Stimulated activated effector memory CD8-positive, alpha-beta T cell treated with anti-CD3 and anti-CD28 coated beads, Interleukin-12 subunit alpha, Interleukin-12 subunit beta, amount 100 ng/mL, for 72 hours (primary cell): ENCODE measurements at regions not wholly inside any gene's neighbourhood (a gene's known extent, or its start where the extent isn't known, plus 50 kb on each side); places are given as distances from the start of the nearest gene placed in this dataset.

Source experiments
- ATAC-seq: fragments of 150-1000 bp; cut with Tn5 transposase; 2 replicates; pipeline ENCODE4 v1.10.0; 2021
- DNase-seq, 2 donors: peaks; one replicate each; pipeline ENCODE4 v3.0.0; 2021 to 2022; ENCODE audit warnings: low spot score in 2 of 2
- H3K27ac Mint-ChIP-seq: one replicate; pipeline ENCODE4 v1.8.0; 2022; ENCODE audit warnings: mild to moderate bottlenecking, mixed read lengths
- H3K36me3 Mint-ChIP-seq: one replicate; pipeline ENCODE4 v1.8.0; 2022; ENCODE audit warnings: mild to moderate bottlenecking, mixed read lengths
- H3K4me1 Mint-ChIP-seq: one replicate; pipeline ENCODE4 v1.8.0; 2022; ENCODE audit warnings: mixed read lengths
- H3K4me3 Mint-ChIP-seq: one replicate; pipeline ENCODE4 v1.8.0; 2022; ENCODE audit warnings: mild to moderate bottlenecking, mixed read lengths
- H3K9me3 Mint-ChIP-seq: one replicate; pipeline ENCODE4 v1.8.0; 2022; ENCODE audit warnings: mixed read lengths

- Mint-ChIP-seq H3K4me3 (no peak overlapping the region), H3K9me3 (no peaks in the 10 kb centered on the region)
- ATAC-seq = no peak
Observed at GRCh38 chr6:150456466-150456865, 87.7 kb downstream of the IYD start.

GRCh38 chr6:150456902-150457643 is 88.3 kb downstream of the IYD start:
- ATAC-seq = no peak
- Mint-ChIP-seq H3K36me3 (no peaks in the 10 kb centered on the region), H3K4me3 (no peak overlapping the region), H3K4me1 (no peaks in the 10 kb centered on the region), H3K9me3 (no peaks in the 10 kb centered on the region), H3K27ac (no peak overlapping the region)
- no peak for DNase-seq

More at GRCh38 chr6:150456466-150456865, 87.7 kb downstream of the IYD start:
- H3K27ac Mint-ChIP-seq = no peak overlapping the region
- H3K36me3 Mint-ChIP-seq = no peaks in the 10 kb centered on the region
- no peak for DNase-seq
- no peaks in the 10 kb centered on the region for H3K4me1 Mint-ChIP-seq

GRCh38 chr6:150458579-150458978 is 89.8 kb downstream of the IYD start:
- ATAC-seq (no peak), DNase-seq (no peak)
- H3K27ac Mint-ChIP-seq = no peak overlapping the region
- H3K4me1 Mint-ChIP-seq = no peaks in the 10 kb centered on the region
- no peaks in the 10 kb centered on the region for H3K36me3 Mint-ChIP-seq
- H3K9me3 Mint-ChIP-seq = no peaks in the 10 kb centered on the region
- no peak overlapping the region for H3K4me3 Mint-ChIP-seq

- Mint-ChIP-seq H3K4me1 (no peaks in the 10 kb centered on the region), H3K9me3 (no peaks in the 10 kb centered on the region), H3K27ac (no peak overlapping the region), H3K4me3 (no peak overlapping the region), H3K36me3 (no peaks in the 10 kb centered on the region)
- ATAC-seq (no peak), DNase-seq (no peak)
Observed at GRCh38 chr6:150463852-150464251, 95.0 kb downstream of the IYD start.

GRCh38 chr6:150464966-150465365 is 96.2 kb downstream of the IYD start:
- ATAC-seq (no peak), DNase-seq (no peak)
- H3K4me1 Mint-ChIP-seq = no peaks in the 10 kb centered on the region
- H3K9me3 Mint-ChIP-seq = no peaks in the 10 kb centered on the region
- H3K4me3 Mint-ChIP-seq = no peak overlapping the region
- H3K36me3 Mint-ChIP-seq = no peaks in the 10 kb centered on the region
- H3K27ac Mint-ChIP-seq = no peak overlapping the region

GRCh38 chr6:150465610-150466009 is 96.8 kb downstream of the IYD start:
- Mint-ChIP-seq H3K4me1 (no peaks in the 10 kb centered on the region), H3K4me3 (no peak overlapping the region), H3K36me3 (no peaks in the 10 kb centered on the region), H3K9me3 (no peaks in the 10 kb centered on the region), H3K27ac (no peak overlapping the region)
- DNase-seq = no peak
- no peak for ATAC-seq

GRCh38 chr6:150466196-150466595 is 97.4 kb downstream of the IYD start:
- Mint-ChIP-seq H3K9me3 (no peaks in the 10 kb centered on the region), H3K27ac (no peak overlapping the region), H3K36me3 (no peaks in the 10 kb centered on the region), H3K4me3 (no peak overlapping the region), H3K4me1 (no peaks in the 10 kb centered on the region)
- DNase-seq (no peak), ATAC-seq (no peak)

- H3K36me3 Mint-ChIP-seq = no peaks in the 10 kb centered on the region
- H3K4me1 Mint-ChIP-seq = no peaks in the 10 kb centered on the region
- H3K27ac Mint-ChIP-seq = no peak overlapping the region
- DNase-seq (no peak), ATAC-seq (no peak)
- H3K9me3 Mint-ChIP-seq = peaks cover 3% of the 10 kb centered on the region
- no peak overlapping the region for H3K4me3 Mint-ChIP-seq
Observed at GRCh38 chr6:150470131-150470530, 101.3 kb downstream of the IYD start.

- no peaks in the 10 kb centered on the region for H3K4me1 Mint-ChIP-seq
- DNase-seq = no peak
Observed at GRCh38 chr6:150470960-150471665, 102.3 kb downstream of the IYD start.

GRCh38 chr6:150478656-150479545 is 110.1 kb downstream of the IYD start:
- Mint-ChIP-seq H3K4me1 (no peaks in the 10 kb centered on the region), H3K4me3 (no peak overlapping the region), H3K36me3 (no peaks in the 10 kb centered on the region), H3K9me3 (peaks cover 3% of the 10 kb centered on the region), H3K27ac (no peak overlapping the region)
- ATAC-seq (no peak), DNase-seq (no peak)

More at GRCh38 chr6:150470960-150471665, 102.3 kb downstream of the IYD start:
- ATAC-seq = no peak
- no peak overlapping the region for H3K27ac Mint-ChIP-seq
- H3K36me3 Mint-ChIP-seq = no peaks in the 10 kb centered on the region
- H3K4me3 Mint-ChIP-seq = no peak overlapping the region
- H3K9me3 Mint-ChIP-seq = peaks cover 3% of the 10 kb centered on the region

- ATAC-seq = peak; percentile 36
- H3K36me3 Mint-ChIP-seq = no peaks in the 10 kb centered on the region
- no peaks in the 10 kb centered on the region for H3K4me1 Mint-ChIP-seq
- H3K27ac Mint-ChIP-seq = no peak overlapping the region
- no peak overlapping the region for H3K4me3 Mint-ChIP-seq
- H3K9me3 Mint-ChIP-seq = peaks cover 3% of the 10 kb centered on the region
- no peak for DNase-seq
Observed at GRCh38 chr6:150482883-150483409, 114.1 kb downstream of the IYD start.

GRCh38 chr6:150485161-150485958 is 114.3 kb upstream of the PLEKHG1 start:
- DNase-seq = no peak
- ATAC-seq = no peak
- H3K9me3 Mint-ChIP-seq = peaks cover 3% of the 10 kb centered on the region
- no peak overlapping the region for H3K4me3 Mint-ChIP-seq
- no peaks in the 10 kb centered on the region for H3K36me3 Mint-ChIP-seq
- H3K27ac Mint-ChIP-seq = no peak overlapping the region
- H3K4me1 Mint-ChIP-seq = no peaks in the 10 kb centered on the region

- Mint-ChIP-seq H3K9me3 (no peaks in the 10 kb centered on the region), H3K36me3 (no peaks in the 10 kb centered on the region), H3K4me3 (no peak overlapping the region), H3K4me1 (peaks cover 2% of the 10 kb centered on the region), H3K27ac (no peak overlapping the region)
- no peak for ATAC-seq
- no peak for DNase-seq
Observed at GRCh38 chr6:150486048-150486447, 113.6 kb upstream of the PLEKHG1 start.

- DNase-seq = no peak
- no peak for ATAC-seq
- H3K9me3 Mint-ChIP-seq = peaks cover 8% of the 10 kb centered on the region
- H3K4me3 Mint-ChIP-seq = no peak overlapping the region
- peaks cover 22% of the 10 kb centered on the region for H3K4me1 Mint-ChIP-seq
- H3K36me3 Mint-ChIP-seq = no peaks in the 10 kb centered on the region
- H3K27ac Mint-ChIP-seq = no peak overlapping the region
Observed at GRCh38 chr6:150490586-150490985, 109.1 kb upstream of the PLEKHG1 start.
